Endodermal cell (in vitro differentiated cells): ENCODE measurements at regions not wholly inside any gene's neighbourhood (a gene's known extent, or its start where the extent isn't known, plus 50 kb on each side); places are given as distances from the start of the nearest gene placed in this dataset.

ENCODE experiments used
- DNase-seq: peaks from one replicate; pipeline ENCODE4 v3.0.0-alpha.2; 2017
- H3K27ac ChIP-seq: 2 replicates; pipeline ENCODE4 v1.5.1; 2013; ENCODE audit warnings: mild to moderate bottlenecking, low read depth, low read length, moderate library complexity
- H3K27me3 ChIP-seq: 2 replicates; pipeline ENCODE4 v1.6.1; 2013; ENCODE audit warnings: mild to moderate bottlenecking, low read length, moderate library complexity; ENCODE audit not compliant: insufficient read depth, control insufficient read depth, poor library complexity, severe bottlenecking
- H3K36me3 ChIP-seq: 2 replicates; pipeline ENCODE4 v1.7.0; 2013; ENCODE audit warnings: mild to moderate bottlenecking, low read length, moderate library complexity; ENCODE audit not compliant: control insufficient read depth, insufficient read depth
- H3K4me1 ChIP-seq: one replicate; pipeline ENCODE4 v1.7.0; 2013; ENCODE audit warnings: low read length; ENCODE audit not compliant: control insufficient read depth, insufficient read depth
- H3K4me3 ChIP-seq: 2 replicates; pipeline ENCODE4 v1.5.1; 2013; ENCODE audit warnings: mild to moderate bottlenecking, low read length, moderate library complexity
- H3K9ac ChIP-seq: 2 replicates; pipeline ENCODE4 v1.6.1; 2013; ENCODE audit warnings: mild to moderate bottlenecking, low read length, moderate library complexity; ENCODE audit not compliant: poor library complexity, severe bottlenecking; ENCODE audit errors: extremely low read depth
- H3K9me3 ChIP-seq: 2 replicates; pipeline ENCODE4 v1.6.1; 2013; ENCODE audit warnings: mild to moderate bottlenecking, low read length, moderate library complexity; ENCODE audit not compliant: control insufficient read depth
- H3K27ac Mint-ChIP-seq: 2 replicates; pipeline ENCODE4 v1.8.0; 2020; ENCODE audit warnings: mixed read lengths
- H3K27me3 Mint-ChIP-seq: 2 replicates; pipeline ENCODE4 v1.8.0; 2021; ENCODE audit warnings: mild to moderate bottlenecking, mixed read lengths; ENCODE audit not compliant: insufficient read depth
- H3K36me3 Mint-ChIP-seq: 2 replicates; pipeline ENCODE4 v1.8.0; 2020; ENCODE audit warnings: low read depth, mixed read lengths
- H3K4me1 Mint-ChIP-seq: 2 replicates; pipeline ENCODE4 v1.8.0; 2020; ENCODE audit warnings: mixed read lengths
- H3K4me3 Mint-ChIP-seq: 2 replicates; pipeline ENCODE4 v1.8.0; 2020; ENCODE audit warnings: mild to moderate bottlenecking, moderate library complexity, mixed read lengths
- H3K9me3 Mint-ChIP-seq: 2 replicates; pipeline ENCODE4 v1.8.0; 2020; ENCODE audit warnings: mild to moderate bottlenecking, mixed read lengths
- CTCF ChIP-seq: fragments of 200-600 bp; sonication (generic); conservative IDR thresholded peaks from 2 replicates; pipeline ENCODE4 v1.5.0; 2021; ENCODE audit warnings: antibody characterized with exemption, mild to moderate bottlenecking
- whole genome bisulfite sequencing, 2 experiments: methylation state at CpG; one replicate each; pipeline versions ENCODE4 v1.1.5 to v1.1.7; 2013; ENCODE audit warnings: missing lambda C conversion rate in 2 of 2, mixed read lengths in 1 of 2; ENCODE audit not compliant: insufficient coverage in 1 of 2, insufficient read length in 1 of 2; 5-methylcytosine and 5-hydroxymethylcytosine counted together

GRCh38 chr20:4533368-4534133, 152.7 kb upstream of the PRNP start:
- Histone ChIP-seq H3K27me3 (no peaks in the 10 kb centered on the region), H3K9ac (no peak overlapping the region), H3K4me1 (no peaks in the 10 kb centered on the region), H3K27ac (no peak overlapping the region), H3K36me3 (no peaks in the 10 kb centered on the region), H3K4me3 (no peak overlapping the region), H3K9me3 (no peaks in the 10 kb centered on the region)
- no peak for TF ChIP-seq CTCF
- H3K27ac Mint-ChIP-seq, result no peak overlapping the region
- H3K4me1 Mint-ChIP-seq, result no peaks in the 10 kb centered on the region
- no peak for DNase-seq
- H3K36me3 Mint-ChIP-seq, result no peaks in the 10 kb centered on the region
- no peaks in the 10 kb centered on the region for H3K9me3 Mint-ChIP-seq
- no peak overlapping the region for H3K4me3 Mint-ChIP-seq
- peaks cover 4% of the 10 kb centered on the region for H3K27me3 Mint-ChIP-seq
- WGBS, 2 experiments, result 89 to 90% methylated on average over 7 to 10 of the region's 10 CpGs

- H3K27ac Mint-ChIP-seq, result no peak overlapping the region
- H3K9me3 ChIP-seq, result no peaks in the 10 kb centered on the region
- TF ChIP-seq CTCF, result no peak
- no peak overlapping the region for H3K27ac ChIP-seq
- no peak for DNase-seq
- H3K4me3 Mint-ChIP-seq, result no peak overlapping the region
- no peak overlapping the region for H3K9ac ChIP-seq
- no peak overlapping the region for H3K4me3 ChIP-seq
- H3K36me3 Mint-ChIP-seq, result no peaks in the 10 kb centered on the region
- no peaks in the 10 kb centered on the region for H3K4me1 ChIP-seq
- H3K4me1 Mint-ChIP-seq, result no peaks in the 10 kb centered on the region
- no peaks in the 10 kb centered on the region for H3K27me3 ChIP-seq
- H3K27me3 Mint-ChIP-seq, result peaks cover 4% of the 10 kb centered on the region
- no peaks in the 10 kb centered on the region for H3K9me3 Mint-ChIP-seq
- no peaks in the 10 kb centered on the region for H3K36me3 ChIP-seq
- 67 to 96% methylated on average over 1 of the region's 1 CpG for WGBS, 2 experiments
Measured at GRCh38 chr20:4532772-4533171, 153.5 kb upstream of the PRNP start.

GRCh38 chr20:4524792-4525191, 161.5 kb upstream of the PRNP start:
- no peak overlapping the region for H3K27ac ChIP-seq
- Mint-ChIP-seq H3K4me3 (no peak overlapping the region), H3K27me3 (no peaks in the 10 kb centered on the region), H3K9me3 (no peaks in the 10 kb centered on the region), H3K27ac (no peak overlapping the region), H3K36me3 (no peaks in the 10 kb centered on the region), H3K4me1 (no peaks in the 10 kb centered on the region)
- no peak overlapping the region for H3K9ac ChIP-seq
- H3K27me3 ChIP-seq, result no peaks in the 10 kb centered on the region
- no peaks in the 10 kb centered on the region for H3K36me3 ChIP-seq
- WGBS, 2 experiments, result 96 to 100% methylated on average over 1 of the region's 1 CpG
- no peak overlapping the region for H3K4me3 ChIP-seq
- H3K4me1 ChIP-seq, result no peaks in the 10 kb centered on the region
- DNase-seq, result no peak
- H3K9me3 ChIP-seq, result no peaks in the 10 kb centered on the region
- TF ChIP-seq CTCF, result no peak
